ENCODE measurements at regions not wholly inside any gene's neighbourhood (a gene's known extent, or its start where the extent isn't known, plus 50 kb on each side); places are given as distances from the start of the nearest gene placed in this dataset.

- WGBS = 44% methylated on average over 2 of the region's 2 CpGs
- intact Hi-C loops (cut with DNase I) = no loop called here
- Histone ChIP-seq H3K27me3 (ENCODE audit: control insufficient read depth, insufficient read depth) (no peaks in the 10 kb centered on the region), H3K4me1 (ENCODE audit: control insufficient read depth, insufficient read depth, low read length) (no peaks in the 10 kb centered on the region), H3K27ac (ENCODE audit: low read length) (no peak overlapping the region), H3K4me3 (ENCODE audit: low read length) (no peak overlapping the region), H3K9me3 (ENCODE audit: control insufficient read depth, low read length) (no peaks in the 10 kb centered on the region)
- DNase-seq = no peak
- ATAC-seq = no peak
Measured at GRCh38 chr14:39581474-39581873, 149.2 kb upstream of the FBXO33 start.

- no peaks in the 10 kb centered on the region for H3K27me3 ChIP-seq (ENCODE audit: control insufficient read depth, insufficient read depth)
- H3K9me3 ChIP-seq (ENCODE audit: control insufficient read depth, low read length) = no peaks in the 10 kb centered on the region
- 34% methylated on average over 1 of the region's 1 CpG for WGBS
- intact Hi-C loops (cut with DNase I) = no loop called here
- no peak for DNase-seq
- no peak overlapping the region for H3K4me3 ChIP-seq (ENCODE audit: low read length)
- H3K4me1 ChIP-seq (ENCODE audit: control insufficient read depth, insufficient read depth, low read length) = no peaks in the 10 kb centered on the region
- H3K27ac ChIP-seq (ENCODE audit: low read length) = no peak overlapping the region
- no peak for ATAC-seq
Measured at GRCh38 chr14:39580696-39581095, 148.5 kb upstream of the FBXO33 start.

- Histone ChIP-seq H3K9me3 (ENCODE audit: control insufficient read depth, low read length) (no peaks in the 10 kb centered on the region), H3K27me3 (ENCODE audit: control insufficient read depth, insufficient read depth) (no peaks in the 10 kb centered on the region), H3K4me3 (ENCODE audit: low read length) (no peak overlapping the region), H3K4me1 (ENCODE audit: control insufficient read depth, insufficient read depth, low read length) (no peaks in the 10 kb centered on the region), H3K27ac (ENCODE audit: low read length) (no peak overlapping the region)
- ATAC-seq (no peak), DNase-seq (no peak)
- intact Hi-C loops (cut with DNase I) = no loop called here
- 89% methylated on average over 1 of the region's 1 CpG for WGBS
Measured at GRCh38 chr14:39576736-39577135, 144.5 kb upstream of the FBXO33 start.

GRCh38 chr14:39576258-39576657 lies 144.0 kb upstream of the FBXO33 start:
- DNase-seq (no peak), ATAC-seq (no peak)
- intact Hi-C loops (cut with DNase I) = no loop called here
- no peaks in the 10 kb centered on the region for H3K4me1 ChIP-seq (ENCODE audit: control insufficient read depth, insufficient read depth, low read length)
- no peak overlapping the region for H3K4me3 ChIP-seq (ENCODE audit: low read length)
- no peaks in the 10 kb centered on the region for H3K9me3 ChIP-seq (ENCODE audit: control insufficient read depth, low read length)
- H3K27ac ChIP-seq (ENCODE audit: low read length) = no peak overlapping the region
- H3K27me3 ChIP-seq (ENCODE audit: control insufficient read depth, insufficient read depth) = no peaks in the 10 kb centered on the region

DNA sequence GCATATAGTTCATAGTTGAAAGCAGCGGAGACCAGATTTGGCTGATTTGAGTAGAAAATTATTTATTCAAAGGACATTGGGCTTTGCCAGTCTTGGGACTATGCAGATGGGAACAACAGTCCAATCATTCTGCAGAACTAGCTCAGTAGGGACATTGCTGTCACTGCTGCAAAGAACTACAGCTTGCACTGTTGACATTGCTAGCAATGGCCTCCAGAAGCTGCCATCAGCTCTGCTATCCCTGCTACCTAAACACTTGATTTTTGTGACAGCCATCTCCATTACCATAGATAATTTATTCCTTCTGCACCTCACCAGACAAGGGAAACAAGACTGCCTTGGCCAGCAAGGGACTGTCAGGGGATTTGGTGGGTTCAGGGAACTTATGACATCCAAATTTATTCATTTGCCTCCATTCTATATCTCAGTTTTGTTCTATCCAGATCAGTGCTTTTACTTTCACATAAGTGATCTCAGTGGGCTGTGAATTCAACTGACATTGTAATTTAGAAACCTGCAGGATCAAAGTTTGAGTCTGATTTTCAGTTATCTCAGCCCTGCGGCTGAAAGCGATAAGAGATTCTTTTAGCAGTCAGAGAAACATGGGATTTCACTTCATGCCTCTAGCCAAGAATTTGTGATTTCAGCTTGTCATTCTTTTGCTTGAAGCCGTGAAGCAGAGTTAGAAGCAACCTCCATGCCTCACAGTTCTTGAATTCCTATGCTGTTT lies 136.7 kb upstream of the FBXO33 start:
- ATAC-seq (no peak), DNase-seq (no peak)
- intact Hi-C loops (cut with DNase I) = no loop called here
- WGBS = 30% methylated on average over 4 of the region's 4 CpGs
- H3K4me1 ChIP-seq (ENCODE audit: control insufficient read depth, insufficient read depth, low read length) = no peaks in the 10 kb centered on the region
- no peaks in the 10 kb centered on the region for H3K9me3 ChIP-seq (ENCODE audit: control insufficient read depth, low read length)
- no peaks in the 10 kb centered on the region for H3K27me3 ChIP-seq (ENCODE audit: control insufficient read depth, insufficient read depth)
- no peak overlapping the region for H3K27ac ChIP-seq (ENCODE audit: low read length)
- H3K4me3 ChIP-seq (ENCODE audit: low read length) = no peak overlapping the region

- no peaks in the 10 kb centered on the region for H3K4me1 ChIP-seq (ENCODE audit: control insufficient read depth, insufficient read depth, low read length)
- no peak overlapping the region for H3K4me3 ChIP-seq (ENCODE audit: low read length)
- H3K27ac ChIP-seq (ENCODE audit: low read length) = no peak overlapping the region
- DNase-seq (no peak), ATAC-seq (no peak)
- H3K9me3 ChIP-seq (ENCODE audit: control insufficient read depth, low read length) = no peaks in the 10 kb centered on the region
- no peaks in the 10 kb centered on the region for H3K27me3 ChIP-seq (ENCODE audit: control insufficient read depth, insufficient read depth)
- intact Hi-C loops (cut with DNase I) = no loop called here
- WGBS = 63% methylated on average over 2 of the region's 2 CpGs
Measured at GRCh38 chr14:39566795-39567194, 134.6 kb upstream of the FBXO33 start.

DNA sequence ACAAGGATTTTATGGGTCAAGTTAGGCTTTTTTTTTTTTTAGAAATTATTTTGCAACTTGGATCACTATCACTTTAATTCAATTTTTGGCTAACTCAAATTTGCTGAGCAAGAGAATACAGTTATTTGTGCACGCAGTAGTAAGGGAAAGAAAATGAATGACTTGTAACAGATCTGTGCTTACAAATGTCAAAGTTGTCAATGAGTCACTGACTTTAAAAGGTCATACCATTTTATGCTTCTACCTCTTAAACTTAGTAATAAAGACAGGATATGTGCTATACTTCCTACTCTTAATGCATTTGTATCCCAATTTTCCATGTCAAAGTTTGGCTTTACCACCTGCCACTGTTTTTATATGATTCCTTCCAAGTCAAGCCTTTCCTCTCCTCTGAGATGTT lies 131.1 kb upstream of the FBXO33 start:
- no peaks in the 10 kb centered on the region for H3K9me3 ChIP-seq (ENCODE audit: control insufficient read depth, low read length)
- no peak overlapping the region for H3K27ac ChIP-seq (ENCODE audit: low read length)
- WGBS = 51% methylated on average over 1 of the region's 1 CpG
- intact Hi-C loops (cut with DNase I) = no loop called here
- DNase-seq = no peak
- H3K4me3 ChIP-seq (ENCODE audit: low read length) = no peak overlapping the region
- H3K27me3 ChIP-seq (ENCODE audit: control insufficient read depth, insufficient read depth) = no peaks in the 10 kb centered on the region
- no peaks in the 10 kb centered on the region for H3K4me1 ChIP-seq (ENCODE audit: control insufficient read depth, insufficient read depth, low read length)
- ATAC-seq = no peak

DNA sequence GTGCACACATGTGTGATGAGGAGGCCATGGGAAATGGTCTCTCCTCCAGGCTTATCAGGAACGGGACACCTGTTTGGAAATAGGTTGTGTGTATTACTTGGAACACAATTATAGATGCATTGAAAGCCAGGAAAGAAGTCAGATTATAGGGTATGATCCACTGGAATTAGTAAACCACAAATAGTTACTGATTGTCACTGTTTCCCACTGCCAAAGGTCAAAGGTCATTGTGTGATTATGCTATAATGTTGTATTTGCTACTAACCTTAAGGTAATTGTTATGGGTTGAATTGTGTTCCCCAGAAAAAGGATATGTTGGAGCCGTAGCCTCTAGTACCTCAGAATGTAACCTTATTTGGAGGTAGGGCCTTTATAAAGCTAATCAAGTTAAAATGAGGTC lies 129.9 kb upstream of the FBXO33 start:
- intact Hi-C loops (cut with DNase I) = no loop called here
- DNase-seq = no peak
- no peaks in the 10 kb centered on the region for H3K27me3 ChIP-seq (ENCODE audit: control insufficient read depth, insufficient read depth)
- H3K27ac ChIP-seq (ENCODE audit: low read length) = no peak overlapping the region
- H3K4me1 ChIP-seq (ENCODE audit: control insufficient read depth, insufficient read depth, low read length) = no peaks in the 10 kb centered on the region
- ATAC-seq = no peak
- H3K4me3 ChIP-seq (ENCODE audit: low read length) = no peak overlapping the region
- no peaks in the 10 kb centered on the region for H3K9me3 ChIP-seq (ENCODE audit: control insufficient read depth, low read length)
- WGBS = 80% methylated on average over 2 of the region's 2 CpGs

DNA sequence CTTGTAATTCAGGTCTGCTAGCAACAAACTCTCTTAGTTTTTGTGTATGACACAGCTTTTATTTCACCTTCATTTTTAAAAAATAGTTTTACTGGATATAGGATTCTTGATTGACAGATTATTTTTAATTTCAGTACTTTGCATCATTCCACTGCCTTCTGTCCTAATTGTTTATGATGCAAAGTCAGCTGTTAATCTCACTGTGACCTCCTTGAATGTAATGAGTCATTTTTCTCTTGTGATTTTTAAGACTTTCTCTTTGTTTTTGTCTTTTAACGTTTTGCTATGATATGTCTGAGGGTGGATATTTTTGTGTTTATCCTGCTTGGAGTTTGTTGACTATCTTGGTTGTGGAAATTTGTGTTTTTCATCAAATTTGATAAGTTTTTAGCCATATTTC lies 126.3 kb upstream of the FBXO33 start:
- intact Hi-C loops (cut with DNase I) = no loop called here
- Histone ChIP-seq H3K27ac (ENCODE audit: low read length) (no peak overlapping the region), H3K4me3 (ENCODE audit: low read length) (no peak overlapping the region), H3K4me1 (ENCODE audit: control insufficient read depth, insufficient read depth, low read length) (no peaks in the 10 kb centered on the region), H3K9me3 (ENCODE audit: control insufficient read depth, low read length) (no peaks in the 10 kb centered on the region), H3K27me3 (ENCODE audit: control insufficient read depth, insufficient read depth) (no peaks in the 10 kb centered on the region)
- DNase-seq (no peak), ATAC-seq (no peak)
- 64% methylated on average over 1 of the region's 1 CpG for WGBS

DNA sequence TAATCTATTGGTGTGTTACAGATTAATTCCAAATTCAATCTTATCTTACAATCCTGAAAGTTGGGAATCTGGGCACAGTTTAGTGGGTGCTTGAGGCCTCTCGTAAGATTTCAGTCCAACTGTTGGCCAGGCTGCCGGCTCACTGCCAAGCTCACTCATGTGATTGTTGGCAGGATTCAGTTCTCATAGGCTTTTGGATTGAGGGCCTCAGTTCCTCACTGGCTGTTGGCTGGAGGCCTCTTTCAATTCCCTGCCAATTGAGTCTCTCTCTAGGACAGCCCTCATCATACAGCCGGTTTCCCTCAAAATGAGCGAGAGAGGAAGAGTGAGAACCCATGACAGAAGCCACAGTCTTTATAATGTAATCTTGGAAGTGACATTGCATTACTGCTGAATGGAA lies 123.5 kb upstream of the FBXO33 start:
- Histone ChIP-seq H3K27me3 (ENCODE audit: control insufficient read depth, insufficient read depth) (no peaks in the 10 kb centered on the region), H3K4me1 (ENCODE audit: control insufficient read depth, insufficient read depth, low read length) (no peaks in the 10 kb centered on the region), H3K4me3 (ENCODE audit: low read length) (no peak overlapping the region), H3K9me3 (ENCODE audit: control insufficient read depth, low read length) (no peaks in the 10 kb centered on the region), H3K27ac (ENCODE audit: low read length) (no peak overlapping the region)
- ATAC-seq (peak; percentile 57 to 92), DNase-seq (peak; percentile 51 to 87 (median 76))
- WGBS = 43% methylated on average over 4 of the region's 4 CpGs
- intact Hi-C loops (cut with DNase I) = no loop called here

- no peaks in the 10 kb centered on the region for H3K4me1 ChIP-seq (ENCODE audit: control insufficient read depth, insufficient read depth, low read length)
- intact Hi-C loops (cut with DNase I) = no loop called here
- H3K9me3 ChIP-seq (ENCODE audit: control insufficient read depth, low read length) = no peaks in the 10 kb centered on the region
- no peak overlapping the region for H3K4me3 ChIP-seq (ENCODE audit: low read length)
- DNase-seq (no peak), ATAC-seq (no peak)
- H3K27me3 ChIP-seq (ENCODE audit: control insufficient read depth, insufficient read depth) = no peaks in the 10 kb centered on the region
- 72% methylated on average over 5 of the region's 5 CpGs for WGBS
- H3K27ac ChIP-seq (ENCODE audit: low read length) = no peak overlapping the region
Measured at GRCh38 chr14:39554576-39554975, 122.3 kb upstream of the FBXO33 start.

GRCh38 chr14:39548358-39548757 lies 116.1 kb upstream of the FBXO33 start:
- ATAC-seq (no peak), DNase-seq (no peak)
- H3K4me1 ChIP-seq (ENCODE audit: control insufficient read depth, insufficient read depth, low read length) = no peaks in the 10 kb centered on the region
- H3K9me3 ChIP-seq (ENCODE audit: control insufficient read depth, low read length) = no peaks in the 10 kb centered on the region
- H3K4me3 ChIP-seq (ENCODE audit: low read length) = no peak overlapping the region
- no peak overlapping the region for H3K27ac ChIP-seq (ENCODE audit: low read length)
- WGBS = 79% methylated on average over 4 of the region's 4 CpGs
- no peaks in the 10 kb centered on the region for H3K27me3 ChIP-seq (ENCODE audit: control insufficient read depth, insufficient read depth)
- intact Hi-C loops (cut with DNase I) = no loop called here

Measured in right cardiac atrium (tissue), 5 donors.